LoVo (cell line): ENCODE measurements at regions not wholly inside any gene's neighbourhood (a gene's known extent, or its start where the extent isn't known, plus 50 kb on each side); places are given as distances from the start of the nearest gene placed in this dataset.

ENCODE experiments used
- DNase-seq: peaks from one replicate; pipeline ENCODE4 v3.0.0-alpha.2; 2016; ENCODE audit warnings: low spot score

DNA sequence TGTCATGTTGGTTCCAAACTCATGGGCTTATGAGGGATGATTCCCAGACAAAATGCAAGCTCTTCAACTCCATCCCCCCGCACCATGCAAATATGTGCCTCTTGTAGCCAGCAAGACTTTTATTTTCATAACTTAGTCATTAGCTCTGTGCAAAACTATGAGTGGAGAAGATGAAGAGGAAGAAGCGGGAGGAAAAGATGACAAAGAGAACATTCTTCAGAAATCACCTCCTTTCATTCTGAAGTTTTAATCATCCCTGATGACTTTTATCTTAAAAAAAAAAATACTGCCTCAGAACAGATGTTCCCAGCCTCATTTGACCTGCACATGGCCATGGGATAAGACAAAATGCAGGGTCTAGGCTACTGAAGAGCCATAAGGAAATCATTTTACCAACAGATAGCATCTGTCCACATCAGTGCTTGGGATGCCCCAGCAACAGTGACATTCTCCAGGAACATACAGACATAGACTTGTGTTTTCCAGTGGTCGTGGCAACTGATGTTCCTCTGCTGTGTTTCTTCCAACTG lies 145.5 kb downstream of the WNT5A start:
- no peak for DNase-seq

DNA sequence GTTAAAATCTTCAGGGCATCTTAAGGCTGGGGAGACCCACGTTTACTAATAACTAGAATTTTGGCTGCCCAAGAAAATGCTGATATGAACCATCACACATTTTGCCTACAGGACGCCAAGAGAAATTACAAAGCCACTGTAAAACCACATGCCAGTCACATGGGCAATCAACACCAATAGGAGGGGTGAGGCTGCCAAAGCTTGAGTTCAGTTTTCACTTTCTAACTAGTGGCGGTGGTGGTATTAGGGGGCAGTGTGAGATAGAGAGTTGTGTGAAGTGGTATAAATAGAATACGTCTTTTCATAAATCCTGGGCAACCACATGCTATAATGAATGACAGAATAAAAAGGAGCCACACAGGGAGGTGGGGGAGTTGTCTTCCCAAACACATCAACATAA lies 147.3 kb downstream of the WNT5A start:
- no peak for DNase-seq

DNA sequence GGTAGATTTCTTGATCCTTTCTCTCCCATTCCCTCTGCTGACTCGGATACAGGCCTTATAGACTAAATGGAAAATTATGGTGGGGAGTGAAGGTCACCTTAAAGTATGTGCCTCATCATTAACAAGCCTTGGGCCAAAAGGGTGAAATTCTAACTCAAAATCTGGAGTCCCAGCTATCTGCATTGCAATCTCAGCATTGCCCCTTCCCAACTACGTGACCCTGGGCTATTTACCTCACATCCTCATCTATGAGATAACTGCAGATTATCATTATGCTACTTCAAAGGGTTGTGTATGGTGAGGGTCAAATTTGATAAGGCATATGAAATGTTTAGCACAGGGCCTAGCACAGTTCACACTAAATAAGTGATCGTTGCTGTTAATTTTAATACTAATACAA lies 147.7 kb downstream of the WNT5A start:
- no peak for DNase-seq

DNA sequence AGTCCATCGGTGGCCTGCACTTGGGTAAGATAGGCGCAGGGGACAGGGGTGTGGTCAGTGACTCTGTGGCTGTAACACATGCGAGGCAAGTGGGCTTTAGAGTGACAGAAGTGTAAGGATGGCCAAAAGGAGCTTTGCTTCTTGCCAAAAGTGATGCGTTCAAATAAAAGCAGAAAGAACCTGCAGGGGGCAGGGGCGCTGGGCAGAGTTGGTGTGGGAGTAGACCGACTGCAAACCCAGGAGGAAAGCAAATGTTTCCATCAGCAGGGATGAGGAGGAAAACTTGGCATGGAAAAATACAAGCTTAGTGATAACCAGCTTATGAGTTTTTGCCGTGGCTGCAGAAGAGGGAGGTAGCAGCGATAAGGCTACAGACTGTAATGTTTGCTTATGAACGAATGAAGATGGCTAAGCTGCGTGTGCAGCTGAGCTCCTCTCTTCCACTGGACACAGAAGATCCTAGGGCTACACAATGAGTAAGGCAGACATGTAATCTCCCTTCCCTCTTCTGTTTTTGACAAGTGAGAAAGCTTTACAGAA lies 149.4 kb downstream of the WNT5A start:
- no peak for DNase-seq

DNA sequence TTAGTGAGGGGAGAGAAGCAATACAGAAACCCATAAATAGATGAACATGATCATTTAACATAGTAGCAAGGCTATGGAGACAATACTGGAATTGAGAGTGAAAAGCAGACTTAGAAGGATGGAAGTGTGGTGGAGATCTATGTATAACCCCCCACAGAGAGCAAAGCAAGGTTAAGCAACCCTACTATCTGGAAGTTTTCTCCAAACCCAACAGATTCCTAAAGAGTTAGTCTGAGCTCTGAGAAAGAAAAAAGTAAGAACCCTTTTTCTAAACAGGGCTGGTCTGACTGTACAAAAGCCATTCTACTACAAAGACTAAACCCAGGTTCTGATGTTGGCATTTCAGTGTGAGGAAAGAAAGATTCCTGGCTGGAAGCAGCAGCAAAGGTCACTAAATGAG lies 153.2 kb downstream of the WNT5A start:
- DNase-seq, result no peak

DNA sequence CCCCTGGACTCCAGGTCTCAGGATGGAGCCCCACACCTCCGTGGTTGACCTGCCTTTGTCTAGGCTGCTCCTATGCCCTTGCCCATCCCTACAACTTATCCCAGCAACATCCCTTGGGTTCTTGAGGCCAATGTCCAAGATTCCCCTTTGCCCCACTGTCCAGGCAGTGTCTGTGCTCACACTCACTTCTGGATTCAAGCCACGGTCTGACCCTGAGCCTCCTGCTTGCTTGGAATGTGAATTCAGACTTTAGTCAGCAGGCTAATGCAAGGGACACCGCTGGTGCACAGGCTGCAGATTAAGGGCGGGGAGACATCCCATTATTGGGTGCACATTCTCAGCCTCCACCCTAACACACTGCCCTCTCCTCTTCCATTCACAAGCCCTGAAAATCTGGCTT lies 154.1 kb downstream of the WNT5A start:
- no peak for DNase-seq

DNA sequence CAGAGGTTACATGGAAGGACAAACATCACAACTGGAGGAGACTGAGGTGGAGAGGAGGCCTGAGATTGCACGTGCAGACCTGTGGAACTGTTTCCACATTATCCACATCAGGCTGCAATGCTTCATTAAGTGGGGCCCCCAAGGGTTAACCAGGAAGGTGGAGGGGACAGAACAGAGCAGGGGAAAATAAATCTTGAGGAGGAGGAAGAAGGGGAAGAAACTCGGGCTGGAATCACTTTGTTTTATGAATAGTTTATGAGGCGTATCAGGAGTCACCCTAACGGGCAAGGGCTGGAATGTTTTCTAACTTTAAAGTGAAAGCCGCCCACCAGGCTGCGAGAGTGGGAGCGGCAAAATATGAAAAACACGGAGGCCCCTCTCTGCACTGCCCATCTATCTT lies 154.9 kb downstream of the WNT5A start:
- DNase-seq, result no peak

DNA sequence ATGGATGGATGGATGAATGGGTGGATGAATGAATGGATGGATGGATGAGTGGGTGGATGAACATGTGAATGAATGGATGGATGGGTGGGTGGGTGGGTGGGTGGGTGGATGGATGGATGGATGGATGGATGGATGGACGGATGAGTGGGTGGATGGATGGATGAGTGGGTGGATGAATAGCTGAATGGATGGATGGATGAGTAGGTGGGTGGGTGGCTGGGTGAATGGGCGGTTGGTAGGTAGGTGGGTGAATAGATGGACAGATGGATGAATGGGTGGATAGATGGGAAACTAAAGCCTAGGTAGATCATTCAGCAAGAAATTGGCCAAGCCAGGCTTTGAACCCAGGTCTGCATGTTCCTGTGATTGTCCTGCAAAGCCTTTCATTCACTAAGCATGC lies 155.6 kb downstream of the WNT5A start:
- DNase-seq, result no peak

DNA sequence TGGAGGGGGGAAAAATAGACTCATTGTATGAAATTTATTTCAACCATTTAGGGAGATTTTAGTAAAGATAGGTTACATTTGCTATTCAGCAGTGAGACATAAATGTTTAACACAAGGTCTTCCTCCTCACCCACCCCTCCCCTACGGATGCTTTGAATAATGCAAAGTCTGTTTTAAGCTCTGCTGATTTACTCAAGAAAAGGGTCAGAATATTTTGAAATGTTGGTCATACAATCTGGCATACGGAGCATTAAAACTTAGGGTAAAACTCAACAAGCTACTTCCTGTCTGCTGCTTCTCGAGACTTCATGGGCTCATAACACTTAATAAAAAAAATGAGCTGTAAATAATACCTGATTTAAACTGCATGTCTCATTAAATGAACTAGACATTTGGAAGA lies 156.3 kb downstream of the WNT5A start:
- no peak for DNase-seq

DNA sequence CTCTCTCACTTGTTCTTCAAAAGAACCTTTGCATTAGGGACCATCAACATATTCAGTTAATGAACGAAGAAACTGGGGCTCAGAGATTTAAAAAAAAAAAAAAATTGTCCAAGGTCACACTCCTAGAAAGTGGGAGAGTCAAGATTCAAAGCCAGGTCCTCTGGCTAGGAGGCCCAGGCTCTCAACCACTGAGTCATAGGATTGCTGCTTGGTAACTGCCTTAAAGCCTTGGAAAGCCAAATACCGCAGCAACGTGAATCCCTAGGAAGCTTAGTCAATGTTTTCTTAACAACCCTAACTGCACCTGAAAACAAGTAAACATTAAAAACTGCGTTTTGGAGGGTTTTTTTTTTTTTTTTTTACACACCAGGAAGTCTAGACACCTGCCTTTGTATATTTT lies 156.8 kb downstream of the WNT5A start:
- DNase-seq, result peak; percentile 60

DNA sequence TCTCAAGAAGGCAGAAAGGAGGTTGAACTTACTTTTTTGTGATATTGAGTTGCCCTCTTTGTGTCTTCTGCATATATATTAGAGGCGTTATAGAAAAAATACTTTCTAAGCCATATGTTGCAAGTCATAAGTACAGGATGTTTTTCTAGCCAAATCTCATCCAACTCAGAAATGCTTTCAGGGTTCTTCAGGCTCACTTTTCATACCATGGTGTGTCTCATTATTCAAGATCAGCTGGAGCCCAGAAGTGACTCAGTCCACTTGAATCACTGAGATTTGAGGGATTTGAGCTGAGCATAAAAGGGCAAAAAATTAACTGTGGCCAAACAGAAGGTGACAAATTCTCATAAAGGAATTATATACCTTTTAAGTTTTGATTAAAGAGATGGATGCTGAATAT lies 157.3 kb downstream of the WNT5A start:
- DNase-seq, result peak; percentile 26

DNA sequence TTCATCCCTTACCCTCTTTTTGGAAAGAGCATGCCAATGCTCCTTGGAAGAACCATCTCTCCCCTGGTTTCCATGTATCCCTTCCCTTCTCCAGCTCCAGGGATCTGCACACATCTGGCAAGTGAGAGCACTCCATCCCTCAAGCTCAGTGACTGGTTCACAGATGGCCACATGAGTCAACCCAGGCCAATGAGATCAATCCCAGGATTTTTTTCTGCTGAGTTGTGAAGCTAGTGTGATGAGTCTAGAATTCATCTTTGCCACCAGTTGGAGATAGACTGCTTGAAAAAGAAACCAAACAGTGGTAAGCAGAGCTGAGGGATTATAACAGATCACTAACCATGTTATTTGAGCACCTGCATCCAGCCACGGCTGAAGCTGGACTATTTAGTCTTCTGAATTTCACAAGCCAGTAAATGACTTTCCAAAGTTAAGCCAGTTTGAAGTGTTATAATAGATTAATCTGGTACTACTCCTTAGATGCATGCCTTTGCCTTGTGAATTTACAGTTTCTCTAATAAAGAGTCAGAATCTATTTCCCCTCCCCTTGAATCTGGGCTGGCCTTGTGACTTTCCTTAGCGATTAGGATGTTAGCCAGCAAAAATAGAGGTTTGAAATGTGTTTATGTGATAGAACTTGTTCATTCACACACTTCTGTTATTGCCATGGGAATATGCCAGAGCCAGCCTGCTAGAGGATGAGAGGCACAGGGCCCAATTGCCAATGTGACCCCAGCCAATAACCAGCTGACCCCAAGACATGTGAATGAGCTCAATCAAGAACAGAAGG lies 159.8 kb downstream of the WNT5A start:
- no peak for DNase-seq

DNA sequence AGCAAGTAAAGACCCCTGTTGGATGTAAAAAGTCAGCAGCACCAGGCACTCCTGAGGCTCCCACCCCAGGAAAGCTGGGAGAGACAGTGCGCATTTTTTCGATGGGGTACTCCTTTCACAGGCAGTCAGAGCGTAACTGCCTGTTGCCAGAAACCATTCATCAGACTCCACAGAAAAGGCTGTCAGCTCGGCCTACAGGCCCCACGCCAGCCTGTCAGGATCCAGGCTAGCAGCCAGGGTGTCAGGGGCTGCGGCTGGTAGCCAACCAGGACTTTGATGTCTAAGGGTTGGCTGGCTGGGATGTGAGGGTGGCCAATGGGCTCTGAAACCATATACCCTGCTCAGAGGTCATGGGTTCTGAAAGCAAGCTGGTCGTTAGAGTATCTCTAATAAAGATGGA lies 164.5 kb downstream of the WNT5A start:
- DNase-seq, result no peak

DNA sequence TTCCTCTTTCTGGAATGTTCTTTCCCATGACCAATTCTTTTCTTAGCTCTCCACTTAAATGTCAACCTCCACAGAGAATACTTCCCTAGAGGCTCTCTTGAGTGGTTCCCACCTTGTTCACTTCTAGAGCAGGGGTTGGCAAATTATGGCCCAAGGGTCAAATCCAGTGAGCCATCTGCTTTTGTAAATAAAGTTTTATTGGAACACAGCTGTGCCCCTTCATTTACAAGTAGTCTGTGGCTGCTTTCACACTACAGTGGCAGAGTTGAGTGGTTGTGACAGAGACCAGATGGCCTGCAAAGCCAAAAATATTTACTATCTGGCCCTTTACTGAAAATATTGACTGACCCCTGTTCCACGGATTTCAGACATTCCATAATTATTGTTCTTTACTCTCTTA lies 166.2 kb downstream of the WNT5A start:
- DNase-seq, result no peak

DNA sequence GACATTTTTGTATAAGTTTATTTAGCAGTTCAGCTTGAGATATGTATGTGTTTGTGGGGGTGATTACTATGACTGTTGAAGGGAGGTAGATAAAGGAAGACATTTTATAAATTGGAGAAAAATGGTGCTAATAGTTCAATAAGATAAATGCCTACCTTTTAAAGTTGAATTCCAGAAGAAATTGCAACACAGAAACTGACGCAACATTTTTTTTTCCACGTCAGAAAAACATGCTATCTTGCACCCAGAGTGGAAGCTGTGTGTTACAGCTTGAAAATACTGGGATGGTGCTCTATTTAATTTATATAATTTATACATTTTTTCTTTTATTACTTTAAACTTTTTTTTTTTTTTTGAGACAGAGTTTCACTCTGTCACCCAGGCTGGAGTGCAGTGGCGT lies 171.7 kb downstream of the WNT5A start:
- DNase-seq, result no peak

DNA sequence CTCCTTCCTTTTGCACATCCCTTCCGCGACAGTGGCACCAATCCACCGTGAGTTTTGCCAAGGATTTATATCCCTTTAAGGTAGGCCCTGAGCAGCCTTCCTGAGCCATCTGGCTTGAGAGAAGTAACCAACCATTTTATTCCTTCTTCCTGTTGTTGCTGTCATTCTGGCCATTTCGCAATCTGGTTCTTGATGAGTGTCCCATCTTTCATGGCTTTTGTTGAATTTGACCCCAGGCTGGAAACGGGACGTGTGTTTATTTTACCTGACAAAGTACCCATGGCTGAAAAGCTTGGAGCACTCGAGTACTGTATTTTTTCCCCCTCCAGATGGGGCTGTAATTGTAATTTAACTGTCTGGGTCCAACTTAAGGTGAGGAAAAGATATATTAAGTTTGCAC lies 173.4 kb downstream of the WNT5A start:
- no peak for DNase-seq

DNA sequence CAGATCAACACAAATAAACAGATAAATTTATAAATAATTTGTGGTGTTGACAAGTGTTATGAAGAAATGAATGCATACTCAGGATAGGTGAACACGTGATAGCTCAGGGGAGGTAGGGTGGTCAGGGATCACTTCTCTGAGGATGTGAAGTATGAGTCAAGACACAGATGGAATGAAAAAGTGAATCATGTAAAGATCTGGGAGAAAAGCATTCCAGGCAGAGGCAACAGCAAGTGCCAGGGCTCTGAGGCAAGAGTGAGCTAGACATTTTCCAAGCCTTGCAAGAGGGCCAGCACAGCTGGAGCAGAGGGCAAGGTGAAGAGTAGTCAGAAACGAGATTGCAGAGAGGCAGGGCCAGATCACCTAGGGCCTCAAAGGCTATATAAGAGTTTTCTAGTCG lies 177.8 kb downstream of the WNT5A start:
- DNase-seq, result no peak

DNA sequence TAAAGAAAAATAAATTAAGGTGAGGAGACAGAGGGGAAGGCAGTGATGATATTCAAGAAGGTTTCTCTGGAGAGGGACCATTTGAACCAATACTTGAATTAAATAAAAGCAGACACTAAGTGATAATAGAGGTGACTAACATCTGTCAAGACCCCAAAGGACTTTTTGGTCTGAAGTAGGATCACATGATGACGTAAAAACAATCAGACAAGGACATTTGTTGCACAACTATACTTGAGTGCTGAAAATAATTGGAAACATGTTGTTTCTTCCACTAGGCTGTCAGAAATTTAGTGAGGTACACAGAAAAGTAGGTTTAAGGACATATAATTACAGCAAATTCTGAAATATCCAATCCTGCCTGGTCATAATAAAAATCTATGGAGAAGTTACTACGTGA lies 179.5 kb downstream of the WNT5A start:
- no peak for DNase-seq

DNA sequence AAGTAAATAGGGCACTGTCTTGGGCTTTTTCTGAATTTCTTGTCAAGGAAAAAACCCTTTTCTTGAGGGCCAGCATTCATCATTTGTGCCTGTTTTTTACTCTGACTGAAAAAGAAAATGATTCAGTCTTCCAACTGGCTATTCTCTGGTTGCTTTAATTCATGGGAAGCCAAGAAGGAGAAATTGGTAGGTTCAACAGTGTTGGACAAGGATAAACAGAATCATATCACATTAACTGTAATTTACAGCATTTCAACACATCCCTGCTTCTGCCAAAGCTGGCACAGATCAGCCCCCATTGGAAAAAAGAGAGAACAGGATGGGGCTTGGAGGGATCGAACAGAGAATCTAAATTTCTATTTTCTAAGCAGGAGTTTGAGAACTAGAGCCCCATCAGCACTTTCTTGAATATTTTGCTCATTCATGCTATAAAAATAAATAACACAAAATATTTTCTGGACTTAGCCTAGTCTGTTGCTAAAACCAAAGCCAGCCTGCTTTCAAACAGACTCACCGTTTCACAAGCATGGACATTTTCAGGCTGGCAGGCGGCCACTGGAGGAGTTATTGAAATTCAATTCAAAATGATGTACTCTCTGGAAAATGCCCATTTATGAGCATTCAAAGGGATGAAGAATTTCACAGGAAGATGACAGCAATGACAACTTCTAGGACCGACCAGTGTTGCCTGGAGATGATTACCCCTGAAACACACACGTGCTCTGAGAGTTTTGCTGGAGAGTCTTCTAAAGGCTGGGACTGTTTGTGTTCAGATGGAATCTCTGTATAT lies 181.2 kb downstream of the WNT5A start:
- DNase-seq, result no peak

DNA sequence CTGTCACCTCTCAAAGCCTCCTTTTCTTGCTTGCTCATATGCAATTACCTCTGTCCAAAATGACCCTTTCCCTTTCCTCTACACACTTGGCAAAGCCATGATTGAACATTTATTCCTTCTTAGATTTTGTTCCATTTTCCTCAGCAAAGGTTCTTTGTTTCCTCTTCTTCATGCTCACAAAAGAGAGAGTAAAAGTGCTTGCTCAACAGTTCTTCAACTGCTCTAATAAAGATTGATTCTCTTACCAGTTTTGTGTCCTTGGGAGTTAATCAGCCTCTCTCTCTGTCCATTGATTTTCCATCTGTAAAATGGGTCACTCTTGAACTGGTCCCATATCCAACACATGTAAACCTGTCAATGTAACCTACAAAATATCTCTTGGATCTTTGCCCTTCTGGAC lies 186.4 kb downstream of the WNT5A start:
- no peak for DNase-seq

DNA sequence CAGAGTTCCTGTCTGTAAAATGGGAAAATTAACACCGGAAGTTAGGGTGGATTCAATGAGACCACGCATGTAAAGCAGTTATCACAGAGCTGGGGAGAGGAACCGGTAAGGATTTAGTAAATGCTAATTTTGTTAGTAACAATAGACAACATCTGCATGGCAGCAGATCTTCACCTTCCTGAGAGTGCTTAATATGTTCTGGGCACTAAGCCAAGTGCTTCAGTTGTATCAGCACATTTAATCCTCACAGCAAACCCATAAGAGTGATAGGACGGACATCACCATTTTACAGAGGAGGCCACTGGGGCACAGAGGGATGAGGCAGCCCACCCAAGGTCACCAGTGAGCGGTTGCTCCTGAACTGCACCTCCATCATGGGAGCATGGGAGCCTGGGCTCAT lies 189.4 kb downstream of the WNT5A start:
- no peak for DNase-seq

DNA sequence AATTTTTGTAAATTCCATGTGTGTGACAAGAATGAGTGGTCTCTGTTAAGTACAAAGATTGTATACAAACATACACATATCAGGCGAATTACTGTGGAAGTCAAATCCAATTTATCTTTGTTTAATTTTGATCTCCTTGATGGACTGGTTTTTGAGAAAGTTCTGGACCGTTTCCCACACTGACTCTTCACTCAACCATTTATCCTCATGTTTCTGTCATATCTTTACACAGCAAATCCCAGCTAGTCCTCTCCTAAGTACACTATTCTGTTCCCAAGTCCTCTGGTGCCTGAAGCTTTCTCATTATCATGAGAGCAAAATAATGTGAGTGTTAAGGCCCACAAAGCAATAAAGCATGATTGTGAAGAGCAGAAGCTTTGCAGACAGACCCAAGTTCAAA lies 189.9 kb downstream of the WNT5A start:
- DNase-seq, result no peak

DNA sequence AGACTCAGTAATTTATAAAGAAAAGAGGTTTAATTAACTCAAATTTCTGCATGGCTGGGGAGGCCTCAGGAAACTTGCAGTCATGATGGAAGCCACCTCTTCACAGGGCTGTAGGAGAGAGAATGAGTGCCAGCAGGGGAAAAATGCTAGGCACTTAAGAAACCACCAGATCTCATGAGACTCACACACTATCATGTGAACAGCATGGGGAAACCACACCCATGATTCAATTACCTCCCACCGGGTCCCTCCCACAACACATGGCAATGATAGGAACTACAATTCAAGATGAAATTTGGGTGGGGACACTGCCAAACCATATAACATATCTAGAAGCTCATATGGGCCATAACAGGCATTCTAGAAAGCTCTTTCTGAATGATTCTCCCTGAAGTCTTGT lies 190.3 kb downstream of the WNT5A start:
- DNase-seq, result no peak
